MM.1S (cell line): ENCODE measurements at regions not wholly inside any gene's neighbourhood (a gene's known extent, or its start where the extent isn't known, plus 50 kb on each side); places are given as distances from the start of the nearest gene placed in this dataset.

ENCODE experiments used
- DNase-seq: peaks from one replicate; pipeline ENCODE4 v3.0.0-alpha.2; 2015
- H2AFZ ChIP-seq: fragments of 300-600 bp; sonication (generic); 2 replicates; pipeline ENCODE4 v1.6.0; 2016; ENCODE audit warnings: antibody characterized with exemption, low read length
- H3F3A ChIP-seq: fragments of 300-600 bp; sonication (generic); 2 replicates; pipeline ENCODE4 v1.6.1; 2016; ENCODE audit warnings: mild to moderate bottlenecking, antibody characterized with exemption, low read length, moderate library complexity, mixed read lengths; ENCODE audit not compliant: insufficient read depth
- H3K27ac ChIP-seq: fragments of 300-600 bp; sonication (generic); 2 replicates; pipeline ENCODE4 v1.5.1; 2016; ENCODE audit warnings: mild to moderate bottlenecking, low read length
- H3K27me3 ChIP-seq: fragments of 300-600 bp; sonication (generic); replicated peaks from 2 replicates; pipeline ENCODE4 v1.6.0; 2016; ENCODE audit warnings: low read length; ENCODE audit not compliant: insufficient read depth
- H3K36me3 ChIP-seq: fragments of 300-600 bp; sonication (generic); replicated peaks from 2 replicates; pipeline ENCODE4 v1.6.1; 2016; ENCODE audit warnings: mild to moderate bottlenecking, low read length, mixed read lengths; ENCODE audit not compliant: insufficient read depth
- H3K4me1 ChIP-seq: fragments of 300-600 bp; sonication (generic); 2 replicates; pipeline ENCODE4 v1.6.1; 2016; ENCODE audit warnings: low read length, mixed read lengths
- H3K4me2 ChIP-seq: fragments of 300-600 bp; sonication (generic); 2 replicates; pipeline ENCODE4 v1.6.0; 2016; ENCODE audit warnings: low read depth, low read length
- H3K4me3 ChIP-seq: fragments of 300-600 bp; sonication (generic); 2 replicates; pipeline ENCODE4 v1.5.1; 2016; ENCODE audit warnings: low read length, mixed read lengths
- H3K79me2 ChIP-seq: fragments of 300-600 bp; sonication (generic); 2 replicates; pipeline ENCODE4 v1.6.1; 2016; ENCODE audit warnings: mixed run types, low read length, mixed read lengths
- H3K9ac ChIP-seq: fragments of 300-600 bp; sonication (generic); 2 replicates; pipeline ENCODE4 v1.6.1; 2016; ENCODE audit warnings: low read length, mixed read lengths
- H3K9me2 ChIP-seq: fragments of 300-600 bp; sonication (generic); replicated peaks from 2 replicates; pipeline ENCODE4 v1.6.1; 2016; ENCODE audit warnings: mild to moderate bottlenecking, low read length, mixed read lengths; ENCODE audit not compliant: insufficient read depth
- H3K9me3 ChIP-seq: fragments of 300-600 bp; sonication (generic); replicated peaks from 2 replicates; pipeline ENCODE4 v1.6.1; 2016; ENCODE audit warnings: mild to moderate bottlenecking, low read length, mixed read lengths; ENCODE audit not compliant: insufficient read depth
- H4K20me1 ChIP-seq: fragments of 300-600 bp; sonication (generic); 2 replicates; pipeline ENCODE4 v1.6.1; 2016; ENCODE audit warnings: mild to moderate bottlenecking, low read length, moderate library complexity, mixed read lengths; ENCODE audit not compliant: insufficient read depth
- EZH2 ChIP-seq: fragments of 300-600 bp; sonication (generic); optimal IDR thresholded peaks from 2 replicates; pipeline ENCODE3; 2017; ENCODE audit warnings: low read depth, mild to moderate bottlenecking, antibody characterized with exemption, low read length, mixed read lengths
- EZH2phosphoT487 ChIP-seq: fragments of 300-600 bp; sonication (generic); IDR thresholded peaks from 2 replicates; pipeline ENCODE4 v1.6.1; 2018; ENCODE audit warnings: antibody characterized with exemption, low read length
- TF ChIP-seq, protein P1 (sequence below): fragments of 300-600 bp; sonication (generic); IDR thresholded peaks from 2 replicates; pipeline ENCODE4 v1.5.1; 2016; ENCODE audit warnings: antibody characterized with exemption, low read length, mixed read lengths

DNA sequence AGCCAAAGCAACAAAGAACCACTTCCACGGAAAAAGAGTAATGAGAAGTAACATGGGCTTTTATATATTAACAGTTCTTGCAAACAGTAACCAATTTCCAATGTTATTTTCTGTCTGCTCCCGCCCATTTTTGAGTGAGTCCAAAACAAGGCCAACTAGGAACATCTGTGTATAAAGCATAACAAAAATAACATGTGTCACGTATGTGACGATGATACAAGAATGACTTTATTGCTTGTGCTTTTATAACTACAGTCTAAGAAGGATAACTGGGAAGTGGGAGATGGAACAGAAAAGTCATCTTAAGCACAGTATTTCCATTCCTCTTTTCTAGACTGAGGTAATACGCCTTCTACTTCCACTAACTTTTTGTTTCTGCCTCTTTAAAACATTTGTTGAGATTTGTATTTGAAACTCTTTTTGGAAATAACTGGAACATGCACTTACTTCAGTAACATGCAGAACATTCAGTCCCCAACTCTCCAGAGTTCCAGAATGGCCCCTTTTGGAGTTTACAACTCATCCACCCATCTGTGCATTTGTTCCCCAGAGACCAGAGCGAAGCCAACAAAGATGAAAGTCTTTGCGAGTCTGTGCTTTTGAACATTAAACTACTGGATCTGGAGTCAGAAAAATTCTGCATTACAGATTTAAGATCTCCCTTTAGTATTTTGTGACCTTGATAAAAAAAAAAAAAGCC lies 143.0 kb upstream of the ZRANB2 start:
- no peak overlapping the region for H3K4me2 ChIP-seq
- no peak for DNase-seq
- H3K9me3 ChIP-seq = no peaks in the 10 kb centered on the region
- no peak overlapping the region for H3K9ac ChIP-seq
- H3K36me3 ChIP-seq = no peaks in the 10 kb centered on the region
- no peaks in the 10 kb centered on the region for H3K27me3 ChIP-seq
- H3K4me3 ChIP-seq = no peak overlapping the region
- H3F3A ChIP-seq = no peaks in the 10 kb centered on the region
- no peak for TF ChIP-seq EZH2phosphoT487
- TF ChIP-seq, protein P1, sequence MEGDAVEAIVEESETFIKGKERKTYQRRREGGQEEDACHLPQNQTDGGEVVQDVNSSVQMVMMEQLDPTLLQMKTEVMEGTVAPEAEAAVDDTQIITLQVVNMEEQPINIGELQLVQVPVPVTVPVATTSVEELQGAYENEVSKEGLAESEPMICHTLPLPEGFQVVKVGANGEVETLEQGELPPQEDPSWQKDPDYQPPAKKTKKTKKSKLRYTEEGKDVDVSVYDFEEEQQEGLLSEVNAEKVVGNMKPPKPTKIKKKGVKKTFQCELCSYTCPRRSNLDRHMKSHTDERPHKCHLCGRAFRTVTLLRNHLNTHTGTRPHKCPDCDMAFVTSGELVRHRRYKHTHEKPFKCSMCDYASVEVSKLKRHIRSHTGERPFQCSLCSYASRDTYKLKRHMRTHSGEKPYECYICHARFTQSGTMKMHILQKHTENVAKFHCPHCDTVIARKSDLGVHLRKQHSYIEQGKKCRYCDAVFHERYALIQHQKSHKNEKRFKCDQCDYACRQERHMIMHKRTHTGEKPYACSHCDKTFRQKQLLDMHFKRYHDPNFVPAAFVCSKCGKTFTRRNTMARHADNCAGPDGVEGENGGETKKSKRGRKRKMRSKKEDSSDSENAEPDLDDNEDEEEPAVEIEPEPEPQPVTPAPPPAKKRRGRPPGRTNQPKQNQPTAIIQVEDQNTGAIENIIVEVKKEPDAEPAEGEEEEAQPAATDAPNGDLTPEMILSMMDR = no peak
- no peak for TF ChIP-seq EZH2
- no peaks in the 10 kb centered on the region for H3K4me1 ChIP-seq
- H4K20me1 ChIP-seq = no peaks in the 10 kb centered on the region
- no peak overlapping the region for H3K27ac ChIP-seq
- no peaks in the 10 kb centered on the region for H3K79me2 ChIP-seq
- H2AFZ ChIP-seq = no peak overlapping the region
- no peaks in the 10 kb centered on the region for H3K9me2 ChIP-seq

GRCh38 chr1:71222668-71223067 lies 141.8 kb upstream of the ZRANB2 start:
- Histone ChIP-seq H3F3A (no peaks in the 10 kb centered on the region), H3K9me2 (no peaks in the 10 kb centered on the region), H3K4me3 (no peak overlapping the region), H3K79me2 (no peaks in the 10 kb centered on the region), H3K27me3 (no peaks in the 10 kb centered on the region), H3K27ac (no peak overlapping the region), H3K4me2 (no peak overlapping the region), H2AFZ (no peak overlapping the region), H3K36me3 (no peaks in the 10 kb centered on the region), H3K9ac (no peak overlapping the region), H3K9me3 (no peaks in the 10 kb centered on the region), H4K20me1 (no peaks in the 10 kb centered on the region), H3K4me1 (no peaks in the 10 kb centered on the region)
- TF ChIP-seq EZH2 (no peak), EZH2phosphoT487 (no peak)
- TF ChIP-seq, protein P1 = no peak
- DNase-seq = peak; percentile 13

- Histone ChIP-seq H3K4me3 (no peak overlapping the region), H3K9me3 (no peaks in the 10 kb centered on the region), H4K20me1 (no peaks in the 10 kb centered on the region), H3K4me2 (no peak overlapping the region), H3F3A (no peaks in the 10 kb centered on the region), H3K9ac (no peak overlapping the region), H3K9me2 (no peaks in the 10 kb centered on the region), H3K27ac (no peak overlapping the region), H3K4me1 (no peaks in the 10 kb centered on the region), H3K36me3 (no peaks in the 10 kb centered on the region), H3K79me2 (no peaks in the 10 kb centered on the region), H3K27me3 (no peaks in the 10 kb centered on the region), H2AFZ (no peak overlapping the region)
- TF ChIP-seq EZH2phosphoT487 (no peak), EZH2 (no peak)
- TF ChIP-seq, protein P1 = no peak
- DNase-seq = no peak
Measured at GRCh38 chr1:71210718-71211117, 129.9 kb upstream of the ZRANB2 start.
